OCI-LY7 (cell line): ENCODE measurements at regions not wholly inside any gene's neighbourhood (a gene's known extent, or its start where the extent isn't known, plus 50 kb on each side); places are given as distances from the start of the nearest gene placed in this dataset.

Experiments
- BruUV-seq: library from RNA; stranded (reverse); fragments of 400-500 nt; replicated peaks from 2 replicates; lab custom pipeline; 2021; lab: Mats Ljungman, UMichigan
- CTCF ChIA-PET: fragments of 300-600 bp; sonication (Branson Sonifier 250); formaldehyde crosslinking; loops from one replicate; lab custom pipeline; 2022; ENCODE audit warnings: antibody characterized with exemption; ENCODE audit not compliant: unreplicated experiment; lab: Charles Lee
- POLR2A ChIA-PET: fragments of 300-600 bp; sonication (Branson Sonifier 250); formaldehyde crosslinking; loops from one replicate; lab custom pipeline; 2022; ENCODE audit warnings: antibody characterized with exemption; lab: Charles Lee
- DNase-seq: peaks from one replicate; pipeline ENCODE4 v3.0.0-alpha.2; 2015; ENCODE audit warnings: low spot score
- H2AFZ ChIP-seq: fragments of 200-600 bp; sonication (generic), shearing (Covaris generic); 2 replicates; pipeline ENCODE4 v1.6.1; 2014; ENCODE audit warnings: mild to moderate bottlenecking, antibody characterized with exemption, low read length, moderate library complexity
- H3K27ac ChIP-seq: fragments of 200-600 bp; sonication (generic); 2 replicates; pipeline ENCODE4 v1.5.1; 2014; ENCODE audit warnings: mixed run types, low read depth, mild to moderate bottlenecking, moderate library complexity, low read length, inconsistent platforms; ENCODE audit not compliant: poor library complexity, severe bottlenecking
- H3K36me3 ChIP-seq: fragments of 200-600 bp; sonication (generic); 2 replicates; pipeline ENCODE4 v1.6.1; 2014; ENCODE audit warnings: mild to moderate bottlenecking, antibody characterized with exemption, low read length, moderate library complexity, mixed read lengths; ENCODE audit not compliant: insufficient read depth
- H3K4me1 ChIP-seq: fragments of 200-600 bp; sonication (generic); 2 replicates; pipeline ENCODE4 v1.5.1; 2014; ENCODE audit warnings: mild to moderate bottlenecking, low read length; ENCODE audit not compliant: insufficient read depth, poor library complexity, severe bottlenecking
- H3K4me2 ChIP-seq: fragments of 200-600 bp; sonication (generic); 2 replicates; pipeline ENCODE4 v1.6.1; 2014; ENCODE audit warnings: mild to moderate bottlenecking, low read length
- H3K4me3 ChIP-seq: fragments of 200-600 bp; sonication (generic); 2 replicates; pipeline ENCODE4 v1.5.1; 2014; ENCODE audit warnings: mild to moderate bottlenecking, low read depth, low read length; ENCODE audit not compliant: poor library complexity, severe bottlenecking
- H3K79me2 ChIP-seq: fragments of 200-600 bp; sonication (generic); 2 replicates; pipeline ENCODE4 v1.6.1; 2016; ENCODE audit warnings: low read depth, mild to moderate bottlenecking, low read length, moderate library complexity, mixed read lengths; ENCODE audit not compliant: insufficient read depth
- H3K9me2 ChIP-seq: fragments of 200-600 bp; sonication (generic); 2 replicates; pipeline ENCODE4 v1.6.1; 2016; ENCODE audit warnings: mild to moderate bottlenecking, low read length, mixed read lengths; ENCODE audit not compliant: insufficient read depth
- H3K9me3 ChIP-seq: fragments of 200-600 bp; sonication (generic); 2 replicates; pipeline ENCODE4 v1.6.1; 2014; ENCODE audit warnings: mild to moderate bottlenecking, mixed run types, low read length, mixed read lengths
- H4K20me1 ChIP-seq: fragments of 200-600 bp; sonication (generic); 2 replicates; pipeline ENCODE4 v1.6.1; 2014; ENCODE audit warnings: mild to moderate bottlenecking, antibody characterized with exemption, low read length, moderate library complexity, mixed read lengths; ENCODE audit not compliant: insufficient read depth
- CTCF ChIP-seq: fragments of 200-600 bp; sonication (generic); conservative IDR thresholded peaks from 2 replicates; pipeline ENCODE4 v1.5.1; 2014; ENCODE audit warnings: mild to moderate bottlenecking, antibody characterized with exemption, low read length, moderate library complexity, mixed read lengths
- EZH2phosphoT487 ChIP-seq: fragments of 200-600 bp; sonication (generic); IDR thresholded peaks from 2 replicates; pipeline ENCODE4 v1.6.1; 2018; ENCODE audit warnings: low read depth, borderline replicate concordance, mild to moderate bottlenecking, mixed run types, antibody characterized with exemption, low read length, moderate library complexity, mixed read lengths
- intact Hi-C: fragments of 100-400 bp; cut with micrococcal nuclease; formaldehyde crosslinking; loops from one replicate; pipeline ENCODE4 v1.10.0; 2022; ENCODE audit not compliant: unreplicated experiment

GRCh38 chr16:35737076-35737475, 2277.7 kb downstream of the TP53TG3F start:
- intact Hi-C loops, result loop anchor here (10.0 kb wide), 1 partner anchor 58 kb away; no protein-coding TSS in a partner anchor
- no peaks in the 10 kb centered on the region for H4K20me1 ChIP-seq
- no peaks in the 10 kb centered on the region for H3K36me3 ChIP-seq
- H3K4me3 ChIP-seq, result no peak overlapping the region
- H3K9me3 ChIP-seq, result no peaks in the 10 kb centered on the region
- no peaks in the 10 kb centered on the region for H3K79me2 ChIP-seq
- BruUV-seq, result no TSS peak
- no peak overlapping the region for H3K27ac ChIP-seq
- no peaks in the 10 kb centered on the region for H3K9me2 ChIP-seq
- no peaks in the 10 kb centered on the region for H3K4me1 ChIP-seq
- no peak for DNase-seq
- no peak overlapping the region for H2AFZ ChIP-seq
- no peak overlapping the region for H3K4me2 ChIP-seq
- CTCF ChIA-PET, result no interaction called here
- POLR2A ChIA-PET, result no interaction called here
- TF ChIP-seq CTCF, result no peak
- TF ChIP-seq EZH2phosphoT487, result no peak

GRCh38 chr16:35741546-35741945, 2282.1 kb downstream of the TP53TG3F start:
- intact Hi-C loops, result no loop called here
- Histone ChIP-seq H3K36me3 (no peaks in the 10 kb centered on the region), H3K9me2 (no peaks in the 10 kb centered on the region), H3K79me2 (no peaks in the 10 kb centered on the region), H3K9me3 (no peaks in the 10 kb centered on the region), H3K27ac (no peak overlapping the region), H4K20me1 (no peaks in the 10 kb centered on the region), H2AFZ (no peak overlapping the region), H3K4me2 (no peak overlapping the region), H3K4me3 (no peak overlapping the region), H3K4me1 (no peaks in the 10 kb centered on the region)
- ChIA-PET POLR2A (no interaction called here), CTCF (no interaction called here)
- BruUV-seq, result no TSS peak
- no peak for DNase-seq
- TF ChIP-seq CTCF (no peak), EZH2phosphoT487 (no peak)

GRCh38 chr16:35743101-35743692, 2283.8 kb downstream of the TP53TG3F start:
- Histone ChIP-seq H3K27ac (no peak overlapping the region), H3K9me2 (no peaks in the 10 kb centered on the region), H3K4me3 (no peak overlapping the region), H4K20me1 (no peaks in the 10 kb centered on the region), H2AFZ (no peak overlapping the region), H3K79me2 (no peaks in the 10 kb centered on the region), H3K4me2 (no peak overlapping the region), H3K36me3 (no peaks in the 10 kb centered on the region), H3K4me1 (no peaks in the 10 kb centered on the region), H3K9me3 (no peaks in the 10 kb centered on the region)
- ChIA-PET CTCF (no interaction called here), POLR2A (no interaction called here)
- DNase-seq, result no peak
- intact Hi-C loops, result no loop called here
- TF ChIP-seq EZH2phosphoT487 (no peak), CTCF (no peak)
- no TSS peak for BruUV-seq
